AG20443 (cell line): ENCODE measurements at regions not wholly inside any gene's neighbourhood (a gene's known extent, or its start where the extent isn't known, plus 50 kb on each side); places are given as distances from the start of the nearest gene placed in this dataset.

Source experiments
- DNase-seq: peaks from one replicate; pipeline ENCODE4 v3.0.0; 2012; ENCODE audit warnings: low spot score, mixed read lengths

DNA sequence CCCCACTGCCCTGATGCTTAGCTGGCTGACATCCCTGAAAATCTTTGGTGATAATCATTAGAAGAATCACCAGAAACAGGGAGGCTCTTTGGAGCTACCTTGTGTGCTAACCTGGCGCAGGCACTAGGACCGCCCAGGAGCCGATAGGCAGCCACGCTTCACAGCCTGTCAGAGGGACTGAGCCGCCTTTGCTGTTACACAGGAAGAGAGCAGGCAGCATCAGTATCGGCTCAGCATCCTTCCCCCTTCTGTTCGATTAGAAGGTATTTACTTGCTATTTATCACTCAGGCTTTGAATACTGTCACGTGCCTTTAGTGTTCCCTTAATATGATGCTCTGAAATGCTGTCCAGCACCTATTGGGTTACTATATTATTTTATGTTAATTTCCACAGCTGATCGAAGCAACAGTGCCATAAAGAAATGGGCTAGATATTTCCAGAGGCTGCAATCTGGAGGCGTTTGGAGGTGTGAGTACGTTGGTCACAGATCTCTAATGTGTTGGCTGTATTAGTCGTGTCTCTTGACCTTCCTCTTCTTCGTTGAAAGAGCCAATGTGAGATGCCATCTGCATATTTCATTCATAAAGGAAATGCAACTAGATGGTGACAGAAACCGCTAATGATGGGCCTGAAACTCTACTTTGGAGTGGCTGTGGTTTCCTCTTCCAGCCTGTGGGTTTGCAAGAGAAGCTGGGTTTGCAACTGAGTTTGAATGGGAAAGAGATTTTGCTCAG is 110.4 kb upstream of the RAB27B start:
- DNase-seq = peak; percentile 27

DNA sequence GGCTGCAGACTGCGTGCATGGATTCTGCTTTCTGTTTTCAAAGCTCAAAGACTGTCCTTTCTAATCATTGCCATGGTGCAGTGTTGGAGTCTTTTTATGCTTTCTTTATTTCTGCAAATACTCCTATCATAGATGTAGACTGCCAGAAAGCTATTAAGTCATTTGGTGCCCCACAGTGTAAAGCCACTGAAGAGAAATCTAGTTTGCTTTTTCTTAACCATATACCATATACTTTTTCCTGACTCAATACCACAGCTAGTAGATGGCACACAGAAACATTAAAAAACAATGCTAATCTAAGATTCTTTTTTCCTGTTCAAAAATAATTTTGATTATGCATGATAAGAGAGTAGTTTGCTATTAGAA is 109.9 kb upstream of the RAB27B start:
- DNase-seq = no peak

DNA sequence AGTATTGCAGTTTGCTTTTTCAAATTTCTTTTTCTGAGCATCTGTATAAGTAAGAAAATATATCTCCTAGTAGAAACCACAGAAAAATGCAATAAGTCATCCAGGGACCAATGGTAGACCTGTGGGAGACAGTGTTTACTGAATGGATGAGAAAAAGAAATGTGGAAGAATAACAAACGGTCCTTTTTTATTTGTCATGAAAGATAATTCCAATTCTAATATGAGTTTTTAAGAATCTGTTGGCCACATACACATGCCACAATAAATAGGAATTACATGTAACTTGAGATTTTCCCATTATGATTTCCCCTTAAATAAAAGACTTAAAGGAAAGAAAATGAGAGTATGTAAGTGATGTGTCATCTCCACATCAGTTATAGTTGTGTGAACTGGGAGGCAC is 107.7 kb upstream of the RAB27B start:
- DNase-seq = no peak

DNA sequence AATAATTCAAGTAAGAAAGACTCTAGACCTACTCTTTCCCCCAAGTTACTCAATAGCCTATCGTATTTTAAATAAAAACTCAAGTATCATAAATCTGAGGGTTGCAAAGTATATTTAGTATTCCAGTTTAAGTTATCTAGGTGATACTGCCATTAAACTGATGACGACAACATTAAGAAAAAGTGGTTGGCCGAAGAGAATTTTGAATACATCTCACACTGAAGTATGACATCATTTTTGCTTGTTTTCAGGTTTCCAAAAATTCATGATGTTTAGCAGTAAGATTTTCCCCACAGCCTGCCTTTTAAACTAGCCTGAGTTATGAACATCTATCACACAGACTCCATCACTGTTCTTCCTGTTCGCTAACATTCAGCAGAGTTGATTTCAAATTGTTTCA is 102.1 kb upstream of the RAB27B start:
- no peak for DNase-seq

DNA sequence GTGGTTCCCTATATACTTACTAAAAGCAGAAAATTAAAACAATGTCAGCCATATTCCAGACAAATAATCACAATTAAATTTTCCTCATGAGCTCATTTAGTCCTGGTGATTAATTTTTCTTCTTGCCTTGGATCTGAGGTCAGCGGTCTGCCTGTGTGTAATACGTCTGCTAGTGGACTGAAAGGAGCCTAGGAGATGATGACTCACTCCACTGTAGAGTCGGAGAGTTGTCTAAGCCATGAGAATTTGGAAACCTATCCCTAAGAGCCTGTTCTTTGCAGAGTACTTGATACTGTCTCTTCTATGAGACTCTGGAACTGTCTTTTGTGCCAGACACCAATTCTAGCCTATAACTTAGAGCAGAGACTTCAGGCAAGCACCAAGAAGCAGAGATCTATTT is 94.2 kb upstream of the RAB27B start:
- peak; percentile 87 for DNase-seq

DNA sequence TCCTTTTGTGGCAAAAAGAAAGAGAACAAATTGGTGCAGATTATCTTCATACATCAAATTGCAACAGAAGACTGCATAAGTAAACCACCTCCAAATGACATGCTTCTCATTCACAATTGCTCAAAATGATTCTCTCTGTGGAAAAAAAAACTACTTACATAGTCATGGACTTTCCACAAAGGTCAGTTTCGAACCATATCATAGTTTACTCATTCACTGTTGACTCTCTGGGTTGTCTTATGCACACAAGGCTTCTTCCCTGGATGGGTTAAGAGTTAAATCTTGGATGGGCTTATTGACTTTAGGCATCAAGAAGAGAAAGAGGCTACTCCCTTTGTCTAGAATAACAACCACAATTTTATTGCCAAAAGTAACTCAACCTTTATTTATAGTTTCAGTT is 91.3 kb upstream of the RAB27B start:
- no peak for DNase-seq

DNA sequence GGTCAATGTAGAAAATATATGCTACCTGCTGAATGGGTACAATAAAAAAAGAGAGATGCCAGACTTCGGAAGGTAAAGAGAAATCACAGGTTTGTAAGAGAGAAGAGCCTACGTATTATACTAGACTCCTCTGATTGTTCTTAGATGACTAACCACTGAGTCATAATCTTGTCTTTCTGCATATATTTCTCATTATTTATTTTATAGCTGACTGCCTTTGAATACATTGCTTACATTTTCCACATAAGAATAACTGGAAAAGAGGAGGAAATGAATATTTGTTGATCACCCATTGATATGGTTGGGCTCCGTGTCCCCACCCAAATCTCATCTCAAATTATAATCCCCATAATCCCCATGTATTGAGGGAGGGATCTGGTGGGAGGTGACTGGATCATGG is 90.3 kb upstream of the RAB27B start:
- DNase-seq = no peak

DNA sequence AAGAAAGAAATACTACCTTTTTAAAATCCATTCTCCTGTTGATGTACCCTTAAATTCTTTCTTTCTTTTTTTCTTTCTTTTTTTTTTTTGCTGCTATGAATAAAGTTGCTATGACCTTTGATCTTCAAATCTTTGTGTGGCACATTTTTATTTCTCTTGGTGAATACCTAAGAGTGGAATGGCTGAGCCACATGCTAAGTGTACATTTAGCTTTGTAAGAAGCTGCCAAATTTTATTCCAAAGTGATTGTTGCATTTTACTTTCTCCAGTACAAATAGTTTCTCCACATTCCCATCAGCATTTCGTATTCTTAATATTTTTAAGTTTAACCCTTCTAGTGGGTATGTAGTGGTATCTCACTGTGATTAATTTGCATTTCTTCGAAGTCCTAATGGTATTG is 88.8 kb upstream of the RAB27B start:
- DNase-seq = no peak

DNA sequence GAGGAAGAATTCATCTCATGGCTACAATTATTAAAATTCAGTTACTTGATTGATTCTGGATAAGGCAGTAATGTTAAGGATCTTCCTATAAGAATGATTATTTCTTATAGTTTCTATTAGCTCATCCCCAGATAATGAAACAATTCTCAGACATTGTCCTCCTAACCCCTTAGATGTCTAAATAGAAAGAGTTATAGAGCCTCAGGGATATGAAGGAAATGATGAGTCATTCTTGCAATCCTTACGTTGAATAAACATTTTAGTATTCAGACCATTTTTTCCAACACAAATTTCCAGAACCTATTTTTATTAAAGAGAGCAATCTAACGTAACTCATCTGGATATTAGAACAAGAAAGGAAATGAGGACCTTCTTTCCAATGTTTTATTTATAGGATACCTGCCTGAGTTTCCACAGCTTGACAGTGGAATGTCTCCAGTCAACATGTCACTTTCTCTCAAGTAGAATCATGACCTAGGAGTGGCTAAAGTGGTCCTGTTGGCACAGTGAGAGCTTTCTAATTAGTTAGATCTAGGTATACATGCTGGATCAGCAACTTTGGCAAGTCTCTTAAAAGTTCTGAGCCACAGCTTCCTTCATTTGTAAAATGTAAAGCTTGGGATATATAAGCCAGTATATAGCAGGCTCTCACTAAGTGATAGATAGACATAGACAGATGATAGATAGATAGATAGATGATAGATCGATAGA is 88.0 kb upstream of the RAB27B start:
- no peak for DNase-seq

DNA sequence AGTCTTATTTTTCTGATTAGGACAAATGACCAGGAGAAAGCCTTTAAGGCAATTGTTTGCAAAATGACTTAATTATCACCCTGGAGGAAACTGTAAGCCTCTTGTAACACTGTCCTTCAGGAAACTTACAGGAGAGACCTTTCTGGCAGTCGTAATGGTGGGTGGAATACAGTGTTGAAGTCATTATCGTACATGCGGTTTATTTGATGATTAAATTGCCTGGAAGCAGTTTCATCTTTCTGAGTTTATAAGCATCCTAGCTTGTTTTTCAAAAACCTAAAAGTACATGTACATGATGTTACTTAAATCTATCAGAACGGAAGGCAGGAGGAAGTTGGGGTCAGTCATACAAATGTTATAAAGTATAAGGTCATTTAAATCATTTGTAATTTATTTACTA is 86.2 kb upstream of the RAB27B start:
- no peak for DNase-seq

DNA sequence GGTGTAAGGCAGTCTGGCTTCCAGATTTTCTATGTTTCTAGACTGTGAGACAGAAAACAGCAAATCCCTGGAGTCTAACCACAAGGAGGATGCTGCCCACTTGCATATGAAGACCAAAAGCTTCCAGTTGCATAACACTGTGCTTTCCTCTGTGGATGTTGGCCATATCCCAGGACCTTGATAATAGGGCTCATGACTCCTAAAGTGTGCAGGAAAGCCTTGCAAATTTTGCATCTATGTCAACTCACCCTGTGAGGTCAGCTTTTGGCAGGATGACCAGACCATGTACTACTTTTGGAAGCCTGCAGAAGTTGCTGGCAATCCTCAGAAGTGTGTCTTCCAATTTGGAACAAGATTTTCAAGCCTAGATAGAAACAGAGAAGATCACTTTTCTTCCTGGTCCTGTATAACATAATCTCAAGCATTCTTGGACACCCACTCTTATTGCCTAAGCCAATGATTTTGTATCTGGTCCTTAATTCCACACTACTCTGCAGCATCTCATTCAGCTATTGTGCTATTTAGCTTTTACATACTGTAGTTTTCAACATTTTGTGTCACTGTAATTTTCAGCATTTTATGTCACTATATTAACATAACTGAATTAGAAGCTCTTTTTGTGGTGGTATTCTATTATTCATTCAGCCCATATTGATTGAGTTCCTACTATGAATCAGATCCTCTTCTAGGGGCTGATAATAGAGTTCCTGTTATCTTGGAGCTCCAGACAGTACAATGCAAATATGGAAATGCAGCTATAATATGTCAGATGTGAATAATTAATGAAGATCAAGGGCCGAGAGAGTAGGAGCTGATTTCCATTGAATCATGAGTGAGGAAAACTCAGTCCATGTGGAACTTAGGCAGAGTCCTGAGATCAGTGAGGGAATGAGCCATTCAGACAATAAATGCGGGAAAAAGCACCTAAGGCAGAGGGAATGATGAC is 85.3 kb upstream of the RAB27B start:
- DNase-seq = peak; percentile 82

DNA sequence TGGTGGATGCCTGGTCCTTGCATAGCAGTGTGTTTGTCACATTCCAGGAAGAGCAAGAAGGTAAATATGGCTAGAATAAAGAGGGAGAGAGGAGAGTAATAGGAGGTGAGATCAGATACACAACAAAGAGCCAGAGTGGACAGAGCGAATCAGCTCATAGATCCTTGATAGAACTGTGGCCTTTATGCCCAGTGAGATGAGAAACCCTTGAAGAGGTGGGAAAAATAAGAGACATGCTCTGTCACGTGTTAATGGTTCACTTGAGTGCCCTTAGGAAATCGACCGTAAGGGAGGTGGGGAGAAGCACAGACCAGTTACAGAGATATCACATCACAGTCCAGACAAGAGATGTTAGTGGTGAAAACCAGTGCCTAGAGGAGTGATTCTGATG is 84.7 kb upstream of the RAB27B start:
- no peak for DNase-seq

DNA sequence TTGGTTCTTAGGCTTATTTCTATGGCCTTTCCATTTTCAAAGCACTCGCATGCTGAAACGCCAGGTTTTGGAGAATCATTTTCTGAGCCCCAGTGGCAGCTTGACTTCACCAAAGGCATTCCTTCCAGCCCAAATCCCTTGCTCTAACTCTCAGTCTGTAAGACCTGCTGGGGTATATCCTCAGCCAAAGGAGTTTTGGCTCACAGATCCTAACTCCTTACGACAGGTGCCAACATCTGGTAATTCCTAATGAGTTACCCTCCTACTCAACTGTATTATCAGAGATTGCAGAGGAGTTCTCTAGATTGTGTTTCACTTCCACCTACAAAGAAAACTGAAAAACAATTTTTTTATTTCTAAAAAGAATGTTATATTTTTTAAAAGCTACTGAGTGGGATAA is 79.0 kb upstream of the RAB27B start:
- DNase-seq = no peak

DNA sequence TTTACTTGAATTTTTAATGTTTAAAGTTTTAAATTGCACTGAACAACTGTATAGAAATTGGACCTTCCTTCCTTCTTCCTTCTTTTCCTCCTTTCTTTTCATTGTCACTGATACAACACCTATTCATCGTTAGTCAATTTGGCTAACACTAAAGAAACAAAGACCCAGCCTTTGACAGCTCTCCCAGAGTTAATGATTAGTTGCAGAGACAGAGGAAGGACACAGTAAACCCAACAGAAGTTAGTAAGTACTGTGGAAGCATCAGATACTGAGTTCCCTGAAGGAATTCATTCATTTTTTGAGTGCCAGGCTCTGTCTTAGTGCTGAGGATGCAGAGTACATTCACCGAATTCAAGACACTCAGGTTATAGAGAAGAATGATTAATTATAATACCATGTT is 77.9 kb upstream of the RAB27B start:
- no peak for DNase-seq

DNA sequence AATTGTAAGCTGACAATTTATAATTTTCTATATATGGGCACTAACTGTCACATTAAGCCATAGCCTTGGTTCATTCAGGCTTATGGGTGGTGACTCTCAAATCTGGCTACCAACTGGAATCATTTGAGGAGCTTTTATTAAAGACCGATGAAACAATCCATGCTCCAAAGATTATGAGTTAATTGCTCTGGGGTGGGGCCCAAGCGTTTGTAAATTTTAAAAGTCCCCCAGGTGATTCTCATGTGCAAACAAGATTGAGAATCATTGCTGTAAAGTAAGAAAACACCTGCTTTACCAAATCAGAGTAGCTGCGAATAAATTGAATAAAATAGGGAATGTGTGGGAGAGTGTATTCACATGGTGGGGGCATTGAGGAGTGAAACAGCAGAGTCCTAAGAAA is 76.1 kb upstream of the RAB27B start:
- no peak for DNase-seq

DNA sequence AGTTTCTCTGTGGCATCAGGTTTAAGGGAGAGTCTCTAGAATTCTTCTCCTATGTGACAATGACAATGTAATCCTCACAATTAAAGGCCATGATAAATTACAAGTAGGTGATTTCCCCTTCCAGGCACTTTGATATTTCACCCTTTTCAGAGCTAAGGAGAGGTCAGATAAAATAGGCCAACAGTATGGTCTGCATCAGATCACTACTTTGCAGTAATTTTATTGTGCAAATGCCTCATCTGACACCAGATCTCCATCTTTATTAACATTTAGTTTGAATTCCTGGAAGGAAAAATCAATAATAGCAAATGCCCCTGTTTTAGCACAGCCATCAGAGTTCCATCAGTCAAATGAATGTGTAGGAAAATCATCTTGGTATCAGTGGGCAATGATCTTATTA is 72.8 kb upstream of the RAB27B start:
- no peak for DNase-seq

DNA sequence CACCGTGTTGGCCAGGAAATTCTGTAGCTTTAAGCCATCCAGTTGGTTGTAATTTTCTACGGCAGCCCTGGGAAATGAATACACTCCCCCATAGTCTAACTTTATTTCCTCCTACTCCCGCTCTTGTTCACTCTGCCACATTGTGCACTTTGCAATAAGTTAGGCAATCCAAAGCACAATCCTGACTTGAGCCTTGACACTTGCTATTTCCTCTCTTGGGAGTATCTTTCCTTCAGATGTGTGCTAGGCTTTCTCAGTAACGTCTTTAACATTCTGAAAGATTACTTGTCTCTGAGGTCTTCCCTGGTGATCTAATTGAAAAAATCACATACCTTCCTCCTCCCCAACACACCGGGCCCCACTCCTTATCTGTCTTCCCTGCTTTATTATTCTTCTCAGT is 65.9 kb upstream of the RAB27B start:
- no peak for DNase-seq

DNA sequence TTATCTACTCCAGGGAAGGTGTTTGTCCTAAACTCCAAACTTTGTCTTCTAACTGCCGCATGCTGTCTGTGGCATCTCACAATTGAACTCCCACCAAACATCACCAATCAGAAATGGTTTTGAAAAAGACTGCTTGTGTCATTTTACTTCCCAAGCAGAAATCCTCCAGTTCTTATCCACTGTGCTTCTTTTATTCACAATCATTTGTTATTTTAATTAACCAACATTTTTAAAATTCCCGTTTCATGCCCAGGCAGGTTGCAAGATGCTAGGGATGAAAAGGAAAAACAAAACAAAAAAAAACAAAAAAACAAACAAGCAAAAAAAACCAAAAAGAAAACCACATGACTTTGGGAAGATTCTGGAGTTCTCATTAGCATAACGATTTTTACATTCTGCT is 63.5 kb upstream of the RAB27B start:
- no peak for DNase-seq

DNA sequence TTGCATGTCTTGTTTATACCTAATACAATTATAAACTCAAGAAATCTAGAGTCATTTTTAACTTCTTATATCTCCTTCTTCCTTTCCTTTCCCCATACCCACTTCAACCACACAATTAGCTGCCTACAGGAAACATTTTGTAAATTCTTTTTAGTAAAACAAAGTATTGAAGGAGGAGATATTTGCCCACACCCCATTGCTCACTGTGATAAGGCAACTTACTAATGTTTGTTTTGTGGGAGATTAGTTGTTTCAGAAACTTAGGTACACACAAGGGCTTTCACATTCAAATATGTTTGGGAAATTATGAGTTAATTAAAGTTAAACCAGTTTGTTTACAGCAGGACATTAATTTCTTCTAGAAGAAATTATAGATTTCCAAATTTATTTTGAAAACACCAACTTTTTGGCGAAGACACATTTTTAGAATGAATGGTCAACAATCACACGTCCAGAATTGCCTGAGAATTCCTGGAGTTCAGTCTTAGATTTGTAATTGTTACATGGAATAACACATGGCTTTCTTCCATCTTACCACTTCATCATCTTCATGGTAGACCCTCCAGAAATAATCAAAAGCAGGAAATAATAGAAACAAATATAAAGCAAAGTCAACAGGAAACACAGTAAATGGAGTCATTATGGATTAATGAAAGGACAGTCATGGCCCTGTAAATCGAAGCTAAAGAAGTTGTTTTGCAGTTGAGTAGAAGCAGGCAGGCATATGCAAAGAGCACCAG is 62.5 kb upstream of the RAB27B start:
- DNase-seq = no peak

DNA sequence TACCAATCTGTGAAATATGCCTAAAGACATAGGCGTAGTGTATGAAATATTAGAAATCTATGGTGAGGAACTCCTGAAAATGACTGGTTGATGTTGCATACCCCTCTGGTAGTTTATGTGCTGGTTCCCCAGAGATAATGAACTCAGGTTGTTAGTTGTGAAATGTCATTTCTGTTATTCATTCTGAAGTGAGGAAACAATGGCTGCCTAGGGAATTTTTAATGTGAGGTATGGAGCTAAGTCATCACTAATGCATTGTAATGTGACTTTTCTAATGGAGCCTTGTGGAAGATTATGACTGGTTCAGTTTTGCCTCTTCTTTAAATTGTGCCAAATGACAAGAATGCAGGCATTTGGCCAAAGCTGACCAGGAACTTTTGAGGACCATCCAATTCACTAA is 61.6 kb upstream of the RAB27B start:
- no peak for DNase-seq

DNA sequence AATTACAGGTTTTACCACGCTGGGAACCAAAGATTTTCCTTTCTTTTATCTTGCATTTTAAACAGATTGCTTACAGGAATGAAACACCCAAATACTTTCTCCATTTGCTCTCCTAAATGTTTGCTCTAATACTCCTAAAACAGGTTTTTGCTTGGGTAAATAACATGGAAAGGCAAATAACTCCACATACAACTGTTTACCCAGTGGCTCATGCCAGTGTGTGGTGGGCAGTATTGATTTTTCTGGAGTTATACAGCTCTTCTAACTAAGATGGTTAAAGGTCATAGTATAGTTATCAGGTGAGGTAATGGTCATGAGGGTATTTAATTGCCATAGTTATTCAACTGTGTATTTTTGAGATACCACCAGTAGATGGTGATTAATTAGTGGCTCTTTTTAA is 61.2 kb upstream of the RAB27B start:
- no peak for DNase-seq
